IPS-20b (cell line): ENCODE measurements at regions not wholly inside any gene's neighbourhood (a gene's known extent, or its start where the extent isn't known, plus 50 kb on each side); places are given as distances from the start of the nearest gene placed in this dataset.

Experiments
- H3K27ac ChIP-seq: one replicate; pipeline ENCODE4 v1.5.1; 2013; ENCODE audit warnings: low read length
- H3K27me3 ChIP-seq: 2 replicates; pipeline ENCODE4 v1.6.1; 2013; ENCODE audit warnings: mild to moderate bottlenecking, low read length, inconsistent platforms; ENCODE audit not compliant: insufficient read depth
- H3K36me3 ChIP-seq: 2 replicates; pipeline ENCODE4 v1.6.1; 2013; ENCODE audit warnings: low read depth, mild to moderate bottlenecking, inconsistent platforms, low read length, moderate library complexity; ENCODE audit not compliant: insufficient read depth
- H3K4me1 ChIP-seq: 2 replicates; pipeline ENCODE4 v1.6.1; 2013; ENCODE audit warnings: mild to moderate bottlenecking, control low read depth, inconsistent platforms, low read length, moderate library complexity; ENCODE audit not compliant: insufficient read depth
- H3K4me3 ChIP-seq: 2 replicates; pipeline ENCODE4 v1.5.1; 2013; ENCODE audit warnings: mild to moderate bottlenecking, low read length, inconsistent platforms
- H3K9ac ChIP-seq: 2 replicates; pipeline ENCODE4 v1.6.1; 2013; ENCODE audit warnings: low read depth, mild to moderate bottlenecking, inconsistent platforms, low read length, moderate library complexity
- H3K9me3 ChIP-seq: 2 replicates; pipeline ENCODE4 v1.6.1; 2013; ENCODE audit warnings: mild to moderate bottlenecking, low read depth, low read length, inconsistent platforms; ENCODE audit not compliant: insufficient read depth

GRCh38 chr2:14143435-14143834, 489.1 kb upstream of the LRATD1 start:
- H3K27me3 ChIP-seq: no peaks in the 10 kb centered on the region
- no peak overlapping the region for H3K9ac ChIP-seq
- no peaks in the 10 kb centered on the region for H3K9me3 ChIP-seq
- no peaks in the 10 kb centered on the region for H3K36me3 ChIP-seq
- peaks cover 11% of the 10 kb centered on the region; the same call in 1 of the 2 replicates for H3K4me1 ChIP-seq
- H3K4me3 ChIP-seq: no peak overlapping the region
- H3K27ac ChIP-seq: no peak overlapping the region

DNA sequence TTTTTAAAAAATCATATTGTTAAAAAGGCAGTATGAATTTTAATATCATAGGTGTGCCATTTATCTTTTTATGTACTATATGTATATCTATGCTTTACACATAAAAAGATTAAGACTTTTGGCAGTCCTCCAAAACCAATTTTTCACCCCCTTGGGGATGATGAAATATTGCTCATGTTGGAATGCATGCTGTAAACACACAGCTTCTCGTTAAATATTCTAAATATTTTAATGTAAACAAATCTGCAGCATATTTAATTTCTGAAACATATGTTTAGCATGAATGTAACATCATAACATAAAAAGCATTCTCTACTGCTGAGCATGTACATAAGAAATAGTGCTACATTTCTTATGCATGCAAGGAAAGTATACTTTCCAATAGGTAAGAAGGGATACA, 484.3 kb upstream of the LRATD1 start:
- H3K9ac ChIP-seq: no peak overlapping the region
- H3K9me3 ChIP-seq: no peaks in the 10 kb centered on the region
- no peaks in the 10 kb centered on the region for H3K27me3 ChIP-seq
- no peaks in the 10 kb centered on the region for H3K36me3 ChIP-seq
- H3K27ac ChIP-seq: no peak overlapping the region
- no peak overlapping the region for H3K4me3 ChIP-seq
- H3K4me1 ChIP-seq: no peaks in the 10 kb centered on the region

GRCh38 chr2:14157816-14158215, 474.7 kb upstream of the LRATD1 start:
- no peak overlapping the region for H3K27ac ChIP-seq
- no peak overlapping the region for H3K4me3 ChIP-seq
- H3K36me3 ChIP-seq: no peaks in the 10 kb centered on the region
- H3K9ac ChIP-seq: no peak overlapping the region
- H3K9me3 ChIP-seq: no peaks in the 10 kb centered on the region
- H3K27me3 ChIP-seq: no peaks in the 10 kb centered on the region
- H3K4me1 ChIP-seq: no peaks in the 10 kb centered on the region

GRCh38 chr2:14180333-14180732, 452.2 kb upstream of the LRATD1 start:
- H3K4me1 ChIP-seq: no peaks in the 10 kb centered on the region
- H3K4me3 ChIP-seq: no peak overlapping the region
- H3K9ac ChIP-seq: no peak overlapping the region
- H3K36me3 ChIP-seq: no peaks in the 10 kb centered on the region
- H3K27ac ChIP-seq: no peak overlapping the region
- H3K9me3 ChIP-seq: no peaks in the 10 kb centered on the region
- H3K27me3 ChIP-seq: no peaks in the 10 kb centered on the region

GRCh38 chr2:14182227-14182946, 450.1 kb upstream of the LRATD1 start:
- Histone ChIP-seq H3K9ac (no peak overlapping the region), H3K4me3 (no peak overlapping the region), H3K36me3 (no peaks in the 10 kb centered on the region), H3K9me3 (no peaks in the 10 kb centered on the region), H3K4me1 (no peaks in the 10 kb centered on the region), H3K27me3 (no peaks in the 10 kb centered on the region), H3K27ac (no peak overlapping the region)

DNA sequence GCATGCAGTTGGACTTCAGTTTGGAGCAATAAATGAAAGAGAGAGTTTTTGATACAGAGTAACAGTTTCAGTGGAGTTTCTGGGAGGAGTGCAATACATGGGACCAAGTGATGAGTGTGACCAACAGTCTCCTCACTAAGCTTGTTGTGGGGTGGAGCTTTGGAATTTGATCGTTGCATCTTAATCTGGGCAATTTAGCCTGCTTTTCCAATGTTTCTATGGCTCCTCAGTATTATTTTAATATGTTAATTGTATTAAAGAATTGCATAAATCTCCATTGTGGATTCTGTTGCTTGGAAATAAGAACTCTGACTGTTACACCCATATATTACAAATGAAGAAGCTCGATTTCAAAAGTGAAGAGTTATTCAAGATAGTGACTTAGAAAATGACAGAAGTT, 446.6 kb upstream of the LRATD1 start:
- Histone ChIP-seq H3K9ac (no peak overlapping the region), H3K27me3 (no peaks in the 10 kb centered on the region), H3K4me3 (no peak overlapping the region), H3K27ac (no peak overlapping the region), H3K4me1 (no peaks in the 10 kb centered on the region), H3K9me3 (no peaks in the 10 kb centered on the region), H3K36me3 (no peaks in the 10 kb centered on the region)

DNA sequence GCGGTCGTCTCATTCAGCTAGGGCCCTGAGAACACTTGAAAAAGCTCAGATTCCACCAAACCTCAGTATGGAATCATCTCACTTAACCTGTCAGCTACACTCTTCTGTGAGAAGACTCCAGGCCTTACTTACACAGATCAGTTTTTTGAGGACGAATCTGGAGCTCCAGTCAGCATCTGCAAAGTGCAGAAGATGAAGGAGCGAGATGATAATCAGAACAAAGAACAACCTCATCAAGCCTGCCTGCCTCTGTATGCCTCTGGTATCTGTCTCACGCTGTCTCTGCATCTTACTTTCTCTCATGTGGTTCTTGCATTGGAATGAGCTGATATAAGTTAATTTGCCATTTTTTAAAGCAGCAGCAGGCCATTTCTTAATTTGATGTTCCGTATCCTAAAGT, 444.1 kb upstream of the LRATD1 start:
- Histone ChIP-seq H3K27ac (no peak overlapping the region), H3K9ac (no peak overlapping the region), H3K36me3 (no peaks in the 10 kb centered on the region), H3K4me1 (no peaks in the 10 kb centered on the region), H3K9me3 (no peaks in the 10 kb centered on the region), H3K4me3 (no peak overlapping the region), H3K27me3 (no peaks in the 10 kb centered on the region)

DNA sequence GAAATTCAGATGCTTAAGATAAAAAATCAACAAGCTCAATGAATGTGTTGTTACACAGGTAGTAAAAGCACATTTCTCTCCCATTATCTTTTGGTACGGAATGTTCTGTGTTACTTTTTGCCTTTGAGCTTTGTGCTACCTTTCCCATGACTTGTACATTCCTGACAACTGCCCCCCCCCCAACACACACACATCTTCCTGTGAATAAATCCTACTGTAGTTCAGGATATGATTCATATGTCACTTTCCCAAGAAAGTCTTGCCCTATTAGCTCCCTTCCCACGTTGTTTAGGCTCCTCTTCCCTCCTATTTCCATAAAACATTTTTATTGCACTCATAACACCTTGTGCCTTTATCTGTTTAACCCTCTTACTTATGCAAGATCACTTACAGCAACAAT, 442.6 kb upstream of the LRATD1 start:
- Histone ChIP-seq H3K9me3 (no peaks in the 10 kb centered on the region), H3K4me3 (no peak overlapping the region), H3K27ac (no peak overlapping the region)

GRCh38 chr2:14194233-14194632, 438.3 kb upstream of the LRATD1 start:
- Histone ChIP-seq H3K4me1 (peaks cover 14% of the 10 kb centered on the region), H3K9me3 (no peaks in the 10 kb centered on the region), H3K27me3 (no peaks in the 10 kb centered on the region), H3K36me3 (no peaks in the 10 kb centered on the region), H3K27ac (no peak overlapping the region), H3K4me3 (no peak overlapping the region), H3K9ac (no peak overlapping the region)

More for the DNA sequence above, 442.6 kb upstream of the LRATD1 start:
- Histone ChIP-seq H3K36me3 (no peaks in the 10 kb centered on the region), H3K9ac (no peak overlapping the region), H3K27me3 (no peaks in the 10 kb centered on the region), H3K4me1 (no peaks in the 10 kb centered on the region)

- peaks cover 14% of the 10 kb centered on the region for H3K4me1 ChIP-seq
- H3K9me3 ChIP-seq: no peaks in the 10 kb centered on the region
- H3K27ac ChIP-seq: no peak overlapping the region
- no peaks in the 10 kb centered on the region for H3K36me3 ChIP-seq
- H3K27me3 ChIP-seq: no peaks in the 10 kb centered on the region
- no peak overlapping the region for H3K4me3 ChIP-seq
- no peak overlapping the region for H3K9ac ChIP-seq
Measured at GRCh38 chr2:14197293-14197692, 435.2 kb upstream of the LRATD1 start.

- no peaks in the 10 kb centered on the region for H3K27me3 ChIP-seq
- peaks cover 14% of the 10 kb centered on the region for H3K4me1 ChIP-seq
- H3K9ac ChIP-seq: no peak overlapping the region
- H3K36me3 ChIP-seq: no peaks in the 10 kb centered on the region
- H3K9me3 ChIP-seq: no peaks in the 10 kb centered on the region
- no peak overlapping the region for H3K4me3 ChIP-seq
- no peak overlapping the region for H3K27ac ChIP-seq
Measured at GRCh38 chr2:14199040-14199439, 433.5 kb upstream of the LRATD1 start.

- H3K4me3 ChIP-seq: no peak overlapping the region
- no peaks in the 10 kb centered on the region for H3K36me3 ChIP-seq
- H3K9me3 ChIP-seq: no peaks in the 10 kb centered on the region
Measured at GRCh38 chr2:14219306-14219705, 413.2 kb upstream of the LRATD1 start.

More at GRCh38 chr2:14219306-14219705, 413.2 kb upstream of the LRATD1 start:
- H3K27ac ChIP-seq: no peak overlapping the region
- peaks cover 10% of the 10 kb centered on the region; the same call in 1 of the 2 replicates for H3K4me1 ChIP-seq
- H3K9ac ChIP-seq: no peak overlapping the region
- no peaks in the 10 kb centered on the region for H3K27me3 ChIP-seq
